Cardiac muscle cell (in vitro differentiated cells and primary cell): ENCODE measurements at regions not wholly inside any gene's neighbourhood (a gene's known extent, or its start where the extent isn't known, plus 50 kb on each side); places are given as distances from the start of the nearest gene placed in this dataset.
A peak's percentile ranks its signal among the peaks of the same experiment; 100 is the strongest.

Experiments used
- DNase-seq, 2 donors: peaks; one replicate each; pipeline versions ENCODE4 v3.0.0 to v3.0.0-alpha.2; 2010 to 2017; ENCODE audit warnings: low read depth in 1 of 2, low spot score in 1 of 2
- H3K27ac ChIP-seq: fragments of 200-600 bp; sonication (generic); 2 replicates; pipeline ENCODE4 v1.5.1; 2016
- H3K27me3 ChIP-seq: fragments of 200-600 bp; sonication (generic); 2 replicates; pipeline ENCODE4 v1.6.0; 2016; ENCODE audit warnings: control low read depth
- H3K36me3 ChIP-seq: fragments of 200-600 bp; sonication (generic); 2 replicates; pipeline ENCODE4 v1.5.1; 2016; ENCODE audit warnings: control low read depth
- H3K4me1 ChIP-seq: fragments of 200-600 bp; sonication (generic); 2 replicates; pipeline ENCODE4 v1.8.1; 2017; ENCODE audit warnings: low read depth, mild to moderate bottlenecking, mixed run types
- H3K4me3 ChIP-seq: fragments of 200-600 bp; sonication (generic); 2 replicates; pipeline ENCODE4 v1.5.1; 2016; ENCODE audit warnings: mild to moderate bottlenecking
- H3K9me3 ChIP-seq: fragments of 200-600 bp; sonication (generic); 2 replicates; pipeline ENCODE4 v1.5.1; 2017; ENCODE audit warnings: low read depth, mild to moderate bottlenecking, control low read depth
- TF ChIP-seq, protein P1 (sequence below): IDR thresholded peaks from 2 replicates; pipeline ENCODE4 v1.5.1; 2012; ENCODE audit warnings: low read depth, mild to moderate bottlenecking, low read length

DNA sequence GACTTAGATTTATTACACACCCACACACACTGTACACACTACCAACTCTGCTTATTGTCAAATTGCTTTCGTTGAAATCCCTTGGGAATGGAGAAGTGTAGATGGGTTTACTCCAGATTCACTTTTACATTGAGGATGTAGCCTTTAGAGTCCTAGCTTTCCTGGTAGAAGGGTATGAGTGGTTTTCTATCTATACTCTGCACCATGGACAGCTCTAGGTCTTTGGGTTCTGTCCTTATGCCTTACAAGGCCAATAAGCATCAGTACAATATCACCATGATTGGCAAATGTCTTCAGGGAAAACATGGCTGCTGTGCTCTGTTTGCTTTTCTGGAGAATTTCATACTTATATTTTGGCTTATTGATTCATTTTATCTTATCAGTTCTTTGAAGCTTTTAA is 1063.9 kb downstream of the SLC6A15 start:
- H3K4me1 ChIP-seq = no peaks in the 10 kb centered on the region
- no peak overlapping the region for H3K4me3 ChIP-seq
- no peaks in the 10 kb centered on the region for H3K36me3 ChIP-seq
- H3K27me3 ChIP-seq = no peaks in the 10 kb centered on the region
- H3K27ac ChIP-seq = no peak overlapping the region
- TF ChIP-seq, protein P1, sequence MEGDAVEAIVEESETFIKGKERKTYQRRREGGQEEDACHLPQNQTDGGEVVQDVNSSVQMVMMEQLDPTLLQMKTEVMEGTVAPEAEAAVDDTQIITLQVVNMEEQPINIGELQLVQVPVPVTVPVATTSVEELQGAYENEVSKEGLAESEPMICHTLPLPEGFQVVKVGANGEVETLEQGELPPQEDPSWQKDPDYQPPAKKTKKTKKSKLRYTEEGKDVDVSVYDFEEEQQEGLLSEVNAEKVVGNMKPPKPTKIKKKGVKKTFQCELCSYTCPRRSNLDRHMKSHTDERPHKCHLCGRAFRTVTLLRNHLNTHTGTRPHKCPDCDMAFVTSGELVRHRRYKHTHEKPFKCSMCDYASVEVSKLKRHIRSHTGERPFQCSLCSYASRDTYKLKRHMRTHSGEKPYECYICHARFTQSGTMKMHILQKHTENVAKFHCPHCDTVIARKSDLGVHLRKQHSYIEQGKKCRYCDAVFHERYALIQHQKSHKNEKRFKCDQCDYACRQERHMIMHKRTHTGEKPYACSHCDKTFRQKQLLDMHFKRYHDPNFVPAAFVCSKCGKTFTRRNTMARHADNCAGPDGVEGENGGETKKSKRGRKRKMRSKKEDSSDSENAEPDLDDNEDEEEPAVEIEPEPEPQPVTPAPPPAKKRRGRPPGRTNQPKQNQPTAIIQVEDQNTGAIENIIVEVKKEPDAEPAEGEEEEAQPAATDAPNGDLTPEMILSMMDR = no peak
- H3K9me3 ChIP-seq = no peaks in the 10 kb centered on the region
- DNase-seq = no peak

- Histone ChIP-seq H3K27ac (no peak overlapping the region), H3K4me1 (no peaks in the 10 kb centered on the region), H3K36me3 (no peaks in the 10 kb centered on the region), H3K4me3 (no peak overlapping the region), H3K27me3 (no peaks in the 10 kb centered on the region), H3K9me3 (no peaks in the 10 kb centered on the region)
- TF ChIP-seq, protein P1 = no peak
- peak in 1 of 2 donors; percentile 19 for DNase-seq
These were observed 1069.1 kb downstream of the SLC6A15 start for GRCh38 chr12:83843541-83843940.

DNA sequence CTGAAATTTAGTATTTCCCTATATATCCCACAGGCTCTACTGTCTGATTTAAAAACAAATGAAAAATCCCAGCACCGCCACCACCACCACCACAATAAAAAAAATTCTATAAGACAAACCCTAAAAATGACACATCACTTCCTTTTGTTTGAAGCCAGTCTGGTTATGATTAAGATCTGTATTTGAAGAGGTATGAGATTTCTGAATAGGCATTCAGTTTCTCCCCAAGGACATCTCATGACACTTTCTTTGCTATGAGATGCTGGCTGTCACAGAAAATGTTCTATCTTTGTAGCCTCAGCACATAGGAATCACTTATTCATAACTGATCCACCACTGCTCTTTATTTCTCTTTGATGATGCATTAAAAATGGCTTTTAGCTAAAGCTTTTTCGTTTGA is 1071.0 kb downstream of the SLC6A15 start:
- Histone ChIP-seq H3K36me3 (no peaks in the 10 kb centered on the region), H3K27ac (no peak overlapping the region), H3K27me3 (no peaks in the 10 kb centered on the region), H3K4me1 (no peaks in the 10 kb centered on the region), H3K4me3 (no peak overlapping the region), H3K9me3 (no peaks in the 10 kb centered on the region)
- DNase-seq = no peak
- TF ChIP-seq, protein P1 = no peak

- no peaks in the 10 kb centered on the region for H3K36me3 ChIP-seq
- no peaks in the 10 kb centered on the region for H3K9me3 ChIP-seq
- no peak overlapping the region for H3K4me3 ChIP-seq
- no peaks in the 10 kb centered on the region for H3K27me3 ChIP-seq
- TF ChIP-seq, protein P1 = no peak
- H3K4me1 ChIP-seq = no peaks in the 10 kb centered on the region
- H3K27ac ChIP-seq = no peak overlapping the region
- DNase-seq = peak in 1 of 2 donors; percentile 26
These were observed 1084.7 kb downstream of the SLC6A15 start for GRCh38 chr12:83827860-83828259.

DNA sequence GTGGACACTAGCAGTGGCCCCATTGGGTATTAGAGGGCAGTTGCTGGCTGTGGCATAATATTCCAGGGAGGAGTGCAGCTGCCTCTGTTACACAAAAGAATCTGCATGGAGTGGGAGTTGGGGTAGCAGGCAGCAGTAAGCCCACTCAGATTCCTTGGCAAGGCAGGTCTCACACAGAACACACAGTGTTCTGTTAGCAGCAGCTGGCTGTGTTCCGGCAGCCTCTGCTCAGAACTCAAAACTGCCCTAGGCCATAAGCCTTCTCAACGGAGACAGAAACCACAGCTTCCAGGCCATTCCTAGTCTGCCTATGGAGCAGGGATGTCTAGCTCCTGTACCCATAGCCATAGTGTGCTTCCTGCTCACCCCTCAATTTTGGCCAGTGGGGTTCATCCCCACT is 1085.4 kb downstream of the SLC6A15 start:
- no peak for DNase-seq
- H3K27me3 ChIP-seq = no peaks in the 10 kb centered on the region
- no peaks in the 10 kb centered on the region for H3K9me3 ChIP-seq
- no peak overlapping the region for H3K27ac ChIP-seq
- H3K36me3 ChIP-seq = no peaks in the 10 kb centered on the region
- no peak overlapping the region for H3K4me3 ChIP-seq
- TF ChIP-seq, protein P1 = no peak
- no peaks in the 10 kb centered on the region for H3K4me1 ChIP-seq

DNA sequence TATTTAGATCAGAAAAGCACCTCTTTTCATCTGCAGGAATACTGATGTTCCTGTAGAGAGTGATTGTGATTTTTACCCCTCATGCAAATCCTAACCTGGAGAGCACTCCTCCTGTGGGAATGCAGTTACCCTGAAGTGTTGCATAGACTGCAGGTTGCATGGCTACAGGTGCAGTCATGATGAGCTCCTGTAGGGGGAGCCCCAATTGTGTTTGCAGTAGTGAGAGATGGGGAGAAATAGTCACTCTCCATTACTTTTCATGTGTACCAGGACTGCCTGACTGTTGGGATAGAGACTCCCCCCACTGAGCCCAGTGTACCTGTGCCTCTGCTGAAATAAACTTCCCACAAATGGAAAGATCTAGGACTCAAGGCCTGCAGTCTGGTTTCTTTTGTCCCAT is 1086.5 kb downstream of the SLC6A15 start:
- Histone ChIP-seq H3K4me3 (no peak overlapping the region), H3K36me3 (no peaks in the 10 kb centered on the region), H3K4me1 (no peaks in the 10 kb centered on the region), H3K27ac (no peak overlapping the region), H3K9me3 (no peaks in the 10 kb centered on the region), H3K27me3 (no peaks in the 10 kb centered on the region)
- DNase-seq = peak; percentile 21 to 55
- TF ChIP-seq, protein P1 = peak; percentile 87
